IPS-15b (cell line): ENCODE measurements at regions not wholly inside any gene's neighbourhood (a gene's known extent, or its start where the extent isn't known, plus 50 kb on each side); places are given as distances from the start of the nearest gene placed in this dataset.

Experiments
- H3K27me3 ChIP-seq: one replicate; pipeline ENCODE4 v1.6.1; 2013; ENCODE audit warnings: low read length; ENCODE audit not compliant: control insufficient read depth, insufficient read depth
- H3K36me3 ChIP-seq: one replicate; pipeline ENCODE4 v1.6.1; 2013; ENCODE audit warnings: low read length; ENCODE audit not compliant: control insufficient read depth, insufficient read depth
- H3K4me1 ChIP-seq: one replicate; pipeline ENCODE4 v1.6.1; 2013; ENCODE audit warnings: mild to moderate bottlenecking, low read length; ENCODE audit not compliant: control insufficient read depth, insufficient read depth
- H3K4me3 ChIP-seq: one replicate; pipeline ENCODE4 v1.5.1; 2013; ENCODE audit warnings: low read depth, low read length
- H3K9ac ChIP-seq: one replicate; pipeline ENCODE4 v1.6.1; 2013; ENCODE audit warnings: low read depth, mild to moderate bottlenecking, low read length
- H3K9me3 ChIP-seq: one replicate; pipeline ENCODE4 v1.6.1; 2013; ENCODE audit warnings: mild to moderate bottlenecking, low read length; ENCODE audit not compliant: control insufficient read depth, insufficient read depth

DNA sequence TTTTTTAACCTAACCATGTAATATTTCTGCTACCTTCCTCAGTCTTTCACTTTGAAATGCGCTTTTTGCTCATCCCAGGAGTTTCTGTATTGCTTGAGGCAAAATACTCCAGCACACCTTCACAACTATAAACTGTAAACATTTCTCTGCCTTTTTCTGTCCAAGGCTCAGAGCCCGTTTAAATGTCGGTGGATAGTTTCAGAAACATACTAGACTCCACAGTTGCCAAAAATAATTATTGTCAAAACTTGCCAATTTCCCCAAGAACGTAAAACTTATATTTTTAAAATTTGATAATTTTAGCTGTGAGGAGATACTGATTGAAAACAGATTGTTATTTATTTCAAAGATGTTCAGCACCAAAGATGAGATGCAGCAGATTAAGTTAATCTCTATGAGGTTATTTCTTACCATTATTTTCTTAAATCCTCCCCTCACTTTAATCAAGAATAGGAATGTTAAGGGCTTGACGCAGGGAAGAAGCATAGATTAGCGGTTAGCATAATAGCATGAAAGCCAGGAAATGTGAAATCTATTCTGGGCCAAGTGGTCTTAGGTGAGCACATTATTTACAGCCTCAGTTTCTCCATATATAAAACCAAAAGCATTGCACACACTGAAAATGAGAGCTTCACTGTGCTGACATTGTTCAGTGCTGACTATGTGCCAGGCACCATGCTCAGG lies 91.5 kb upstream of the ESRRG start:
- Histone ChIP-seq H3K4me3 (no peak overlapping the region), H3K4me1 (peaks cover 17% of the 10 kb centered on the region), H3K27me3 (no peaks in the 10 kb centered on the region), H3K9me3 (no peaks in the 10 kb centered on the region), H3K36me3 (no peaks in the 10 kb centered on the region), H3K9ac (no peak overlapping the region)

DNA sequence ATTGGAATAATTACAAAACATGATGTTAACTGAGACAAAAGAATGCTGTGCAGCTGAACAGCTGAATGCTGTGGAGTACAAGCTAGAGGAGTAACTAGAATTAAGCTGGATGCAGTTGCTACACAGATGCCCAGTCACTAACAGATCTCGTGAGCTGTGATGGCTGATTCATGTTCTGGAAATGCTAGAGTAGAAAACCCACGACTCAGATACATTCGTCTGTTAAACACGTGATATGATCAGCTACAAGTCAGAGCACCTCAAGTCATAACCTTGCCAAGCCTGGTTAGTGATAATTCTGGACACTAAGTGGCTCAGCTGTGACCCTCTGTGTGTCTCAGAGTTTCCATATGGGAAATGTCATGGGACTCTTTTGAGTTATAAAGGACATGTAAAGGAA lies 89.7 kb upstream of the ESRRG start:
- Histone ChIP-seq H3K9ac (no peak overlapping the region), H3K9me3 (no peaks in the 10 kb centered on the region), H3K4me3 (no peak overlapping the region), H3K27me3 (no peaks in the 10 kb centered on the region), H3K4me1 (peaks cover 9% of the 10 kb centered on the region), H3K36me3 (no peaks in the 10 kb centered on the region)

GRCh38 chr1:216809649-216810048 lies 86.4 kb upstream of the ESRRG start:
- H3K4me1 ChIP-seq: peaks cover 10% of the 10 kb centered on the region
- H3K36me3 ChIP-seq: no peaks in the 10 kb centered on the region
- no peaks in the 10 kb centered on the region for H3K27me3 ChIP-seq
- H3K4me3 ChIP-seq: no peak overlapping the region
- no peak overlapping the region for H3K9ac ChIP-seq
- H3K9me3 ChIP-seq: no peaks in the 10 kb centered on the region

DNA sequence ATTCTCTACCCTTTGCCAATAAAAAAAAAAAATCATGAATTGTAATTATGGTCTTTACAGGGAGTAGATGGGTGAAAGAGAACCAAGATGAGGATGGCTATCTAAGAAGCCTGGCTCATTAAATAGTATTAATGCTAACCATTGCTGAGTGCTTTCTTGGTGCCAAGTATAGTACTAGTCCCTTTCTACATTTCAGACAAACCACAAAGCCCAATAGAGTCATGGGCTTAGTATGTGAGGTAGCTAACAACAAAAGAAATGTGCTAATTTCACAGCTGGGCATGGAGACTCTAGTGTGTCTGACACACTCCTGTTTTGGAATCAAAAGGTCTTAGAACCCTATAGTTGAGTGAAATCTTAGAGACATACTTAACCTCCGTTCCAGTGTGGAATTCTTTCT lies 84.5 kb upstream of the ESRRG start:
- Histone ChIP-seq H3K27me3 (no peaks in the 10 kb centered on the region), H3K9ac (no peak overlapping the region), H3K4me3 (no peak overlapping the region), H3K4me1 (peaks cover 12% of the 10 kb centered on the region), H3K9me3 (no peaks in the 10 kb centered on the region), H3K36me3 (no peaks in the 10 kb centered on the region)

- Histone ChIP-seq H3K9ac (no peak overlapping the region), H3K27me3 (no peaks in the 10 kb centered on the region), H3K4me3 (no peak overlapping the region), H3K36me3 (no peaks in the 10 kb centered on the region), H3K9me3 (no peaks in the 10 kb centered on the region), H3K4me1 (peaks cover 12% of the 10 kb centered on the region)
These were observed 82.7 kb upstream of the ESRRG start for GRCh38 chr1:216805953-216806352.

GRCh38 chr1:216805233-216805632 lies 82.0 kb upstream of the ESRRG start:
- Histone ChIP-seq H3K4me3 (no peak overlapping the region), H3K27me3 (no peaks in the 10 kb centered on the region), H3K9me3 (no peaks in the 10 kb centered on the region), H3K4me1 (peaks cover 12% of the 10 kb centered on the region), H3K36me3 (no peaks in the 10 kb centered on the region), H3K9ac (no peak overlapping the region)

GRCh38 chr1:216804111-216804510 lies 80.9 kb upstream of the ESRRG start:
- Histone ChIP-seq H3K36me3 (no peaks in the 10 kb centered on the region), H3K4me1 (peaks cover 12% of the 10 kb centered on the region), H3K9ac (no peak overlapping the region), H3K4me3 (no peak overlapping the region), H3K27me3 (no peaks in the 10 kb centered on the region), H3K9me3 (no peaks in the 10 kb centered on the region)

GRCh38 chr1:216794586-216794985 lies 71.4 kb upstream of the ESRRG start:
- Histone ChIP-seq H3K27me3 (no peaks in the 10 kb centered on the region), H3K4me1 (no peaks in the 10 kb centered on the region), H3K9me3 (no peaks in the 10 kb centered on the region), H3K9ac (no peak overlapping the region), H3K4me3 (no peak overlapping the region), H3K36me3 (no peaks in the 10 kb centered on the region)

- Histone ChIP-seq H3K9me3 (no peaks in the 10 kb centered on the region), H3K27me3 (no peaks in the 10 kb centered on the region), H3K9ac (no peak overlapping the region), H3K4me3 (no peak overlapping the region), H3K4me1 (no peaks in the 10 kb centered on the region), H3K36me3 (no peaks in the 10 kb centered on the region)
These were observed 70.7 kb upstream of the ESRRG start for GRCh38 chr1:216793973-216794372.

DNA sequence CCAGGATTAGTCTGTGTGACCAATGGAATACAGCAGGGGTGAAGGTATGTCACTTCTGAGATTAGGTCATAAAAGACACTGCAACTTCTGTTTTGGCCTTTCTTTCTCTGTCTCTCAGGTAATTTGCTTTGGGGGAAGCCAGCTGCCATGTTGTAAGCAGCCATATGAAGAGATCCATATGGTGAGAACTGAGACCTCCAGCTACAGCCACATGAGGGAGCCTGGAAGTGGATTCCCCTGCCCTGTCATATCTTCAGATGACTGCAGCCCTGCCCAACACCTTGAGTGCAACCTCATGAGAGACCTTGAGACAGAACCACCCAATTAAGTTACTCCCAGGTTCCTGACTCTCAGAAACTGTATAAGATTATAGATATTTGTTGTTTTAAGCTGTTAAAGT lies 70.1 kb upstream of the ESRRG start:
- H3K9ac ChIP-seq: no peak overlapping the region
- no peaks in the 10 kb centered on the region for H3K27me3 ChIP-seq
- H3K4me3 ChIP-seq: no peak overlapping the region
- no peaks in the 10 kb centered on the region for H3K36me3 ChIP-seq
- H3K4me1 ChIP-seq: no peaks in the 10 kb centered on the region
- H3K9me3 ChIP-seq: no peaks in the 10 kb centered on the region

DNA sequence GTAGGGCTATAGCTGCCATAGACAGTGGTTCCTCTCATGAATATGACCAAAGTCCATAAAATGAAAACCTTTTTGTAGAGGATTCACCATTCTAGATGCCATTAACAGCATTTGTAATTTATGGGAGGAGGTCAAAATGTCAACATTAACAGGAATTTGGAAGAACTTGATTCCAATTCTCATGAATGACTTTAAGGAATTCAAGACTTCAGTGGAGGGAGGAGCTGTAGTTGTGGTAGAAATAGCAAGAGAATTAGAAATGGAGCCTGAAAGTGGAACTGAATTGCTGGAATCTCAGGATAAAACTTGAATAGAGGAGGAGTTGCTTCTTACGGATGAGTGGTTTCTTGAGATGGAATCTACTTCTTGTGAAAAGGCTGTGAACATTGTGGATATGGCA lies 65.4 kb upstream of the ESRRG start:
- Histone ChIP-seq H3K4me3 (no peak overlapping the region), H3K36me3 (no peaks in the 10 kb centered on the region), H3K9me3 (no peaks in the 10 kb centered on the region), H3K27me3 (no peaks in the 10 kb centered on the region), H3K9ac (no peak overlapping the region), H3K4me1 (peaks cover 4% of the 10 kb centered on the region)

DNA sequence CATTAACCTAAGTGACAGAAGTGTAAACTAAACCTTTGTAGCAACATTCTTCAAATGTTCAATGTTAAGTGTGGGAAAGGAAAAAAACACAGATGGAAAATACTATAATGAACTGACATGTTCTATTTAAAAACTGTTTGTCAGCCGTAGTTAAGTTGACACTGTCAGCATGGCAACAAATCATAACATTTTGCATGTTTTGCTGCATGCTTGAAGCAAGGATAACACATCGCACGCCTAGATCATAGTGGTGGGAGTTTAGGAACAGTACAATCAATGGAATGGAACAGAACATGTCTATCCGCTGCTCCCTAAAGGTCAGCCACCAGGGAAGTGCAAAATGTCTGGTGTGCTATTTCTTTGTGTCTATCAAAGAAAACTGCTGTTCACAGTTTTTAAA lies 62.5 kb upstream of the ESRRG start:
- H3K27me3 ChIP-seq: no peaks in the 10 kb centered on the region
- H3K9ac ChIP-seq: no peak overlapping the region
- no peak overlapping the region for H3K4me3 ChIP-seq
- no peaks in the 10 kb centered on the region for H3K9me3 ChIP-seq
- H3K36me3 ChIP-seq: no peaks in the 10 kb centered on the region
- H3K4me1 ChIP-seq: peaks cover 15% of the 10 kb centered on the region
